GM10266 (cell line): ENCODE measurements at regions not wholly inside any gene's neighbourhood (a gene's known extent, or its start where the extent isn't known, plus 50 kb on each side); places are given as distances from the start of the nearest gene placed in this dataset.
"Not testable (repeated sequence)": the region's sequence is repeated elsewhere in the genome, so short reads cannot be mapped to it uniquely, and the experiment has no call there.

Source experiments
- DNase-seq: peaks from one replicate; pipeline ENCODE4 v3.0.0; 2012; ENCODE audit errors: extremely low spot score
- CTCF ChIP-seq: IDR thresholded peaks from 2 replicates; pipeline ENCODE4 v1.5.1; 2012; ENCODE audit warnings: mild to moderate bottlenecking, low read depth; ENCODE audit not compliant: control insufficient read depth, insufficient read depth; ENCODE audit errors: missing control alignments

GRCh38 chr2:228594012-228594411, 412.5 kb upstream of the SPHKAP start:
- no peak for TF ChIP-seq CTCF
- no peak for DNase-seq

GRCh38 chr2:228592925-228593324, 411.4 kb upstream of the SPHKAP start:
- DNase-seq = no peak
- no peak for TF ChIP-seq CTCF

GRCh38 chr2:228590681-228591080, 409.2 kb upstream of the SPHKAP start:
- TF ChIP-seq CTCF = no peak
- no peak for DNase-seq

GRCh38 chr2:228589115-228589514, 407.6 kb upstream of the SPHKAP start:
- DNase-seq = no peak
- TF ChIP-seq CTCF = no peak

GRCh38 chr2:228581731-228582130, 400.2 kb upstream of the SPHKAP start:
- TF ChIP-seq CTCF = no peak
- no peak for DNase-seq

GRCh38 chr2:228575897-228576296, 394.4 kb upstream of the SPHKAP start:
- TF ChIP-seq CTCF = no peak
- no peak for DNase-seq

GRCh38 chr2:228568275-228568674, 386.8 kb upstream of the SPHKAP start:
- not testable (repeated sequence) for DNase-seq

- no peak for TF ChIP-seq CTCF
Observed at GRCh38 chr2:228561816-228562215, 380.3 kb upstream of the SPHKAP start.

More at GRCh38 chr2:228561816-228562215, 380.3 kb upstream of the SPHKAP start:
- DNase-seq = no peak
